ENCODE measurements at regions not wholly inside any gene's neighbourhood (a gene's known extent, or its start where the extent isn't known, plus 50 kb on each side); places are given as distances from the start of the nearest gene placed in this dataset.

- no peak overlapping the region for H3K27ac ChIP-seq (ENCODE audit: low read depth, low read length)
- H3K27me3 ChIP-seq (ENCODE audit: insufficient read depth, low read length) = no peaks in the 10 kb centered on the region
- no peak for TF ChIP-seq CTCF (IDR thresholded peaks at IDR 0.05; ENCODE audit: extremely low read depth, low read depth, low read length)
- H3K4me2 ChIP-seq (ENCODE audit: insufficient read depth, low read length) = no peak overlapping the region
- no peaks in the 10 kb centered on the region for H4K20me1 ChIP-seq (ENCODE audit: insufficient read depth, low read length)
- no peak overlapping the region for H2AFZ ChIP-seq (ENCODE audit: low read length)
- H3K4me3 ChIP-seq (ENCODE audit: insufficient read depth, low read length) = no peak overlapping the region
- H3K79me2 ChIP-seq (ENCODE audit: insufficient read depth, low read length) = no peaks in the 10 kb centered on the region
- DNase-seq (ENCODE audit: insufficient read length, low spot score, missing footprints) = no peak
- H3K4me1 ChIP-seq (ENCODE audit: insufficient read depth, low read length) = no peaks in the 10 kb centered on the region
- H3K36me3 ChIP-seq (ENCODE audit: insufficient read depth, low read length) = no peaks in the 10 kb centered on the region
- H3K9me3 ChIP-seq (ENCODE audit: low read depth, low read length) = no peaks in the 10 kb centered on the region
Observed at GRCh38 chr13:89003656-89004055, 1332.5 kb downstream of the SLITRK5 start.

- Histone ChIP-seq H4K20me1 (ENCODE audit: insufficient read depth, low read length) (no peaks in the 10 kb centered on the region), H3K36me3 (ENCODE audit: insufficient read depth, low read length) (no peaks in the 10 kb centered on the region), H3K9me3 (ENCODE audit: low read depth, low read length) (no peaks in the 10 kb centered on the region), H3K27ac (ENCODE audit: low read depth, low read length) (no peak overlapping the region), H3K4me1 (ENCODE audit: insufficient read depth, low read length) (no peaks in the 10 kb centered on the region), H3K79me2 (ENCODE audit: insufficient read depth, low read length) (no peaks in the 10 kb centered on the region), H2AFZ (ENCODE audit: low read length) (no peak overlapping the region), H3K27me3 (ENCODE audit: insufficient read depth, low read length) (no peaks in the 10 kb centered on the region), H3K4me2 (ENCODE audit: insufficient read depth, low read length) (no peak overlapping the region), H3K4me3 (ENCODE audit: insufficient read depth, low read length) (no peak overlapping the region)
- TF ChIP-seq CTCF (IDR thresholded peaks at IDR 0.05; ENCODE audit: extremely low read depth, low read depth, low read length) = no peak
- DNase-seq (ENCODE audit: insufficient read length, low spot score, missing footprints) = no peak
Observed at GRCh38 chr13:89011615-89012014, 1340.4 kb downstream of the SLITRK5 start.

- Histone ChIP-seq H3K27ac (ENCODE audit: low read depth, low read length) (no peak overlapping the region), H3K79me2 (ENCODE audit: insufficient read depth, low read length) (no peaks in the 10 kb centered on the region), H3K9me3 (ENCODE audit: low read depth, low read length) (peaks cover 3% of the 10 kb centered on the region), H4K20me1 (ENCODE audit: insufficient read depth, low read length) (no peaks in the 10 kb centered on the region), H3K4me2 (ENCODE audit: insufficient read depth, low read length) (no peak overlapping the region), H2AFZ (ENCODE audit: low read length) (no peak overlapping the region), H3K4me3 (ENCODE audit: insufficient read depth, low read length) (no peak overlapping the region), H3K4me1 (ENCODE audit: insufficient read depth, low read length) (no peaks in the 10 kb centered on the region), H3K27me3 (ENCODE audit: insufficient read depth, low read length) (no peaks in the 10 kb centered on the region), H3K36me3 (ENCODE audit: insufficient read depth, low read length) (no peaks in the 10 kb centered on the region)
- no peak for TF ChIP-seq CTCF (IDR thresholded peaks at IDR 0.05; ENCODE audit: extremely low read depth, low read depth, low read length)
- DNase-seq (ENCODE audit: insufficient read length, low spot score, missing footprints) = no peak
Observed at GRCh38 chr13:89027694-89028306, 1356.6 kb downstream of the SLITRK5 start.

GRCh38 chr13:89029062-89029461 is 1357.9 kb downstream of the SLITRK5 start:
- Histone ChIP-seq H3K4me2 (ENCODE audit: insufficient read depth, low read length) (no peak overlapping the region), H3K27ac (ENCODE audit: low read depth, low read length) (no peak overlapping the region), H3K27me3 (ENCODE audit: insufficient read depth, low read length) (no peaks in the 10 kb centered on the region), H4K20me1 (ENCODE audit: insufficient read depth, low read length) (no peaks in the 10 kb centered on the region), H3K4me3 (ENCODE audit: insufficient read depth, low read length) (no peak overlapping the region), H3K9me3 (ENCODE audit: low read depth, low read length) (peaks cover 3% of the 10 kb centered on the region), H3K79me2 (ENCODE audit: insufficient read depth, low read length) (no peaks in the 10 kb centered on the region), H2AFZ (ENCODE audit: low read length) (no peak overlapping the region), H3K4me1 (ENCODE audit: insufficient read depth, low read length) (no peaks in the 10 kb centered on the region), H3K36me3 (ENCODE audit: insufficient read depth, low read length) (no peaks in the 10 kb centered on the region)
- no peak for TF ChIP-seq CTCF (IDR thresholded peaks at IDR 0.05; ENCODE audit: extremely low read depth, low read depth, low read length)
- DNase-seq (ENCODE audit: insufficient read length, low spot score, missing footprints) = no peak

Data from osteoblast (primary cell).